Activated CD8-positive, alpha-beta T cell treated with anti-CD3 and anti-CD28 coated beads for 36 hours (primary cell): ENCODE measurements at regions not wholly inside any gene's neighbourhood (a gene's known extent, or its start where the extent isn't known, plus 50 kb on each side); places are given as distances from the start of the nearest gene placed in this dataset.
"Not testable (repeated sequence)": the region's sequence is repeated elsewhere in the genome, so short reads cannot be mapped to it uniquely, and the experiment has no call there.

Source experiments
- ATAC-seq: fragments of 200-7000 bp; cut with Tn5 transposase; one replicate; pipeline ENCODE4 v1.10.0; 2021; ENCODE audit warnings: mild to moderate bottlenecking, moderate library complexity
- CTCF ChIA-PET: fragments of 350-600 bp; sonication (Branson Sonifier 250); formaldehyde crosslinking; loops from one replicate; lab custom pipeline; 2021; ENCODE audit warnings: antibody characterized with exemption; lab: Charles Lee
- POLR2A ChIA-PET: fragments of 350-600 bp; sonication (Branson Sonifier 250); formaldehyde crosslinking; loops from one replicate; lab custom pipeline; 2021; ENCODE audit warnings: antibody characterized with exemption; lab: Charles Lee
- DNase-seq: peaks from one replicate; pipeline ENCODE4 v3.0.0-alpha.2; 2020
- H3K27ac Mint-ChIP-seq: one replicate; pipeline ENCODE4 v1.8.0; 2021; ENCODE audit warnings: mild to moderate bottlenecking, mixed read lengths
- H3K27me3 Mint-ChIP-seq: one replicate; pipeline ENCODE4 v1.8.0; 2021; ENCODE audit warnings: mixed read lengths
- H3K36me3 Mint-ChIP-seq: one replicate; pipeline ENCODE4 v1.8.0; 2021; ENCODE audit warnings: low read depth, mixed read lengths
- H3K4me1 Mint-ChIP-seq: one replicate; pipeline ENCODE4 v1.8.0; 2021; ENCODE audit warnings: low read depth, mixed read lengths
- H3K4me3 Mint-ChIP-seq: one replicate; pipeline ENCODE4 v1.8.0; 2021; ENCODE audit warnings: mild to moderate bottlenecking, moderate library complexity, mixed read lengths
- H3K9me3 Mint-ChIP-seq: one replicate; pipeline ENCODE4 v1.8.0; 2021; ENCODE audit warnings: mixed read lengths
- intact Hi-C: fragments of 100-400 bp; cut with micrococcal nuclease; formaldehyde crosslinking; loops from one replicate; pipeline ENCODE4 v1.10.0; 2022
- TF ChIP-seq, protein P1 (sequence below): fragments of 200-600 bp; IDR thresholded peaks from one replicate; pipeline ENCODE4 v1.8.0; 2022; ENCODE audit warnings: antibody characterized with exemption, mild to moderate bottlenecking

DNA sequence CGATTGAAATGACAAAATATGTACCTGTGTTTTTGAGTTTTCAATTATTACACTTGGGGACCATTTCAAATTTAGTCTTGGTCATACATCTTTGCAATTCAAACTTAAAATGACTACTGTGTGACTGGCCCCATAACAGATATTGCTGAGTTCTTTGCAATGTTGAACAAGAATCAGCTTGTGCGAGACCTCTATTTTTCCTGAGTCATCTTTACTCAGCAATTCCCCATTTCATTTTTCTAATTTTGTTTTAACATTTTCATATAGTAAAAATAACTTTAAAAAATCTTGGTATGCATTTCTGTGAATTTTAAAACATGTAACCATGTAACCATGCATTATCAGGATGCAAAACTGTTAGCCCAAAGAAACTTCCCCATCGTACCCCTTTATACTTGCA lies 678.1 kb downstream of the ANKRD7 start:
- ChIA-PET CTCF (no interaction called here), POLR2A (no interaction called here)
- Mint-ChIP-seq H3K4me3 (no peak overlapping the region), H3K27me3 (no peaks in the 10 kb centered on the region), H3K4me1 (no peaks in the 10 kb centered on the region), H3K36me3 (no peaks in the 10 kb centered on the region), H3K9me3 (no peaks in the 10 kb centered on the region), H3K27ac (no peak overlapping the region)
- TF ChIP-seq, protein P1, sequence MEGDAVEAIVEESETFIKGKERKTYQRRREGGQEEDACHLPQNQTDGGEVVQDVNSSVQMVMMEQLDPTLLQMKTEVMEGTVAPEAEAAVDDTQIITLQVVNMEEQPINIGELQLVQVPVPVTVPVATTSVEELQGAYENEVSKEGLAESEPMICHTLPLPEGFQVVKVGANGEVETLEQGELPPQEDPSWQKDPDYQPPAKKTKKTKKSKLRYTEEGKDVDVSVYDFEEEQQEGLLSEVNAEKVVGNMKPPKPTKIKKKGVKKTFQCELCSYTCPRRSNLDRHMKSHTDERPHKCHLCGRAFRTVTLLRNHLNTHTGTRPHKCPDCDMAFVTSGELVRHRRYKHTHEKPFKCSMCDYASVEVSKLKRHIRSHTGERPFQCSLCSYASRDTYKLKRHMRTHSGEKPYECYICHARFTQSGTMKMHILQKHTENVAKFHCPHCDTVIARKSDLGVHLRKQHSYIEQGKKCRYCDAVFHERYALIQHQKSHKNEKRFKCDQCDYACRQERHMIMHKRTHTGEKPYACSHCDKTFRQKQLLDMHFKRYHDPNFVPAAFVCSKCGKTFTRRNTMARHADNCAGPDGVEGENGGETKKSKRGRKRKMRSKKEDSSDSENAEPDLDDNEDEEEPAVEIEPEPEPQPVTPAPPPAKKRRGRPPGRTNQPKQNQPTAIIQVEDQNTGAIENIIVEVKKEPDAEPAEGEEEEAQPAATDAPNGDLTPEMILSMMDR, result no peak
- ATAC-seq (no peak), DNase-seq (no peak)
- intact Hi-C loops, result no loop called here

DNA sequence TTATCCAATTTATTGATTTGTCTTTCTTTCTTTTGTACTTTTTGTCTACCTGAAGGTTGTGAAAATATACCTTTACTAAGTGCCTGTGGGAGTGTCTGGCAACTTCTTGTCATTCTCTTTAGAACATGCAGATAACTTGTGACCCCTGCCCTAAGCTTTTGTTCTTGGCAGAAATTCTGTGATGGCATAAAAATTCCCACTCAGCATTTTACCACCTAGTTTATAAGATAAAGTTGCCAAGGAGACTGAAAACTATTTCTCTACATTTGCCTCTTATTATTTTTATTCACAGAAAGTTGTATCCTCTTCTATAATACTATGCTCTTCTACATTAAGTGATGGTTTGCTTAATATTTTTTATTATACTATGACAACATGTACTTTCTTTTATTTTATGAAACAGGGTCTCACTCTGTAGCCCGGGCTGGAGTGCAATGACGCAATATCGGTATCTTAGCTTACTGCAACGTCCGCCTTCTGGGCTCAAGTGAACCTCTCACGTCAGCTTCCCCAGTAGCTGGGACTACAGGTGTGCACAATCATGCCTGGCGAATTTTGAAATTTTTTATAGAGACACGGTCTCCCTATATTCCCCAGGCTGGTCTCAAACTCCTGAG lies 683.5 kb downstream of the ANKRD7 start:
- H3K4me3 Mint-ChIP-seq, result no peak overlapping the region
- H3K36me3 Mint-ChIP-seq, result no peaks in the 10 kb centered on the region
- ATAC-seq (no peak), DNase-seq (no peak)
- POLR2A ChIA-PET, result no interaction called here
- no peaks in the 10 kb centered on the region for H3K27me3 Mint-ChIP-seq
- CTCF ChIA-PET, result no interaction called here
- H3K27ac Mint-ChIP-seq, result no peak overlapping the region
- TF ChIP-seq, protein P1, result no peak
- no peaks in the 10 kb centered on the region for H3K9me3 Mint-ChIP-seq
- no peaks in the 10 kb centered on the region for H3K4me1 Mint-ChIP-seq
- intact Hi-C loops, result no loop called here

- H3K36me3 Mint-ChIP-seq, H3K9me3 Mint-ChIP-seq, H3K4me1 Mint-ChIP-seq, POLR2A ChIA-PET, DNase-seq, intact Hi-C loops, H3K27ac Mint-ChIP-seq, ATAC-seq, CTCF ChIA-PET, H3K27me3 Mint-ChIP-seq, H3K4me3 Mint-ChIP-seq: not testable (repeated sequence)
These were observed 691.6 kb downstream of the ANKRD7 start for GRCh38 chr7:118916120-118916519.

DNA sequence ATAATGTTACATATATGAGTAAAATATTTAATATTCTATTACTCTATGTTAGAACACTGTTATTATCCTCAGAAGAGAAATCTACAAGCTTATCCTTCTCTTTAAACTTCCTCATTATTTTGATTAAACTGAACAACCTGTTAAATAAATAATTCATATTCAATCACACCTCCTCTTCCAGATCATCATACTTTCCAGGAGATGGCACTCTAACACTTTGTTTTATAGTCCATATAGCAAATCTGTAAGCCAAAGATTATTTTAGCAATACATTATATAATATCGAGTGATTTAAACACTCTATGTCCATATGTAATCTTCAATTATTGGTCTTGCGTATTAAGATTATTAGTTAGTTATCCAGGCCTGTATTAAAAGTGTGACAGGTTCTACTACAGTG lies 694.1 kb downstream of the ANKRD7 start:
- no peaks in the 10 kb centered on the region for H3K36me3 Mint-ChIP-seq
- ATAC-seq, result no peak
- no peaks in the 10 kb centered on the region for H3K27me3 Mint-ChIP-seq
- peaks cover 7% of the 10 kb centered on the region for H3K9me3 Mint-ChIP-seq
- no peak overlapping the region for H3K27ac Mint-ChIP-seq
- TF ChIP-seq, protein P1, result no peak
- H3K4me1 Mint-ChIP-seq, result no peaks in the 10 kb centered on the region
- POLR2A ChIA-PET, result no interaction called here
- CTCF ChIA-PET, result no interaction called here
- H3K4me3 Mint-ChIP-seq, result no peak overlapping the region
- no peak for DNase-seq
- intact Hi-C loops, result no loop called here

- intact Hi-C loops, result no loop called here
These were observed 714.3 kb downstream of the ANKRD7 start for GRCh38 chr7:118938845-118939244.

More at GRCh38 chr7:118938845-118939244, 714.3 kb downstream of the ANKRD7 start:
- H3K9me3 Mint-ChIP-seq, result no peaks in the 10 kb centered on the region
- TF ChIP-seq, protein P1, result no peak
- ChIA-PET CTCF (no interaction called here), POLR2A (no interaction called here)
- no peak overlapping the region for H3K27ac Mint-ChIP-seq
- H3K36me3 Mint-ChIP-seq, result no peaks in the 10 kb centered on the region
- ATAC-seq (no peak), DNase-seq (no peak)
- no peaks in the 10 kb centered on the region for H3K4me1 Mint-ChIP-seq
- no peaks in the 10 kb centered on the region for H3K27me3 Mint-ChIP-seq
- H3K4me3 Mint-ChIP-seq, result no peak overlapping the region
